ENCODE measurements at regions not wholly inside any gene's neighbourhood (a gene's known extent, or its start where the extent isn't known, plus 50 kb on each side); places are given as distances from the start of the nearest gene placed in this dataset.

GRCh38 chr10:78770167-78771090 lies 298.3 kb upstream of the ZMIZ1 start:
- Mint-ChIP-seq H3K4me3 (no peak overlapping the region), H3K27me3 (no peaks in the 10 kb centered on the region), H3K27ac (no peak overlapping the region), H3K4me1 (no peaks in the 10 kb centered on the region), H3K9me3 (ENCODE audit: low read depth) (no peaks in the 10 kb centered on the region), H3K36me3 (ENCODE audit: low read depth) (no peaks in the 10 kb centered on the region)
- CTCF ChIA-PET: interaction anchor here (0.6 to 1.8 kb wide), 2 partner anchors 12 to 301 kb away, joined by 4 to 5 read pairs; no protein-coding TSS in a partner anchor
- POLR2A ChIA-PET: no interaction called here
- ATAC-seq (no peak), DNase-seq (no peak)
- intact Hi-C loops (cut with DNase I, micrococcal nuclease): no loop called here

- ChIA-PET POLR2A (no interaction called here), CTCF (interaction anchor here (1.8 kb wide), 1 partner anchor 11 kb away, joined by 4 read pairs; no protein-coding TSS in a partner anchor)
- no peaks in the 10 kb centered on the region for H3K4me1 Mint-ChIP-seq
- H3K36me3 Mint-ChIP-seq (ENCODE audit: low read depth): no peaks in the 10 kb centered on the region
- intact Hi-C loops (cut with DNase I, micrococcal nuclease): no loop called here
- no peaks in the 10 kb centered on the region for H3K9me3 Mint-ChIP-seq (ENCODE audit: low read depth)
- DNase-seq: no peak
- no peaks in the 10 kb centered on the region for H3K27me3 Mint-ChIP-seq
- H3K4me3 Mint-ChIP-seq: no peak overlapping the region
- no peak for ATAC-seq
- no peak overlapping the region for H3K27ac Mint-ChIP-seq
Observed at GRCh38 chr10:78771260-78771659, 297.5 kb upstream of the ZMIZ1 start.

GRCh38 chr10:78771808-78772455 lies 296.8 kb upstream of the ZMIZ1 start:
- Mint-ChIP-seq H3K4me1 (no peaks in the 10 kb centered on the region), H3K36me3 (ENCODE audit: low read depth) (no peaks in the 10 kb centered on the region), H3K27ac (no peak overlapping the region), H3K4me3 (no peak overlapping the region), H3K27me3 (no peaks in the 10 kb centered on the region), H3K9me3 (ENCODE audit: low read depth) (no peaks in the 10 kb centered on the region)
- DNase-seq (no peak), ATAC-seq (no peak)
- CTCF ChIA-PET: interaction anchor here (0.6 kb wide), 1 partner anchor 551 kb away, joined by 7 read pairs; no protein-coding TSS in a partner anchor
- intact Hi-C loops (cut with DNase I, micrococcal nuclease): no loop called here
- POLR2A ChIA-PET: no interaction called here

GRCh38 chr10:78772486-78772885 lies 296.3 kb upstream of the ZMIZ1 start:
- intact Hi-C loops (cut with DNase I, micrococcal nuclease): no loop called here
- DNase-seq (no peak), ATAC-seq (no peak)
- Mint-ChIP-seq H3K4me1 (no peaks in the 10 kb centered on the region), H3K27me3 (no peaks in the 10 kb centered on the region), H3K9me3 (ENCODE audit: low read depth) (no peaks in the 10 kb centered on the region), H3K36me3 (ENCODE audit: low read depth) (no peaks in the 10 kb centered on the region), H3K4me3 (no peak overlapping the region), H3K27ac (no peak overlapping the region)
- POLR2A ChIA-PET: no interaction called here
- CTCF ChIA-PET: interaction anchor here (0.6 kb wide), 2 partner anchors 427 to 552 kb away, joined by 3 to 7 read pairs; no protein-coding TSS in a partner anchor

GRCh38 chr10:78772986-78773530 lies 295.7 kb upstream of the ZMIZ1 start:
- intact Hi-C loops (cut with DNase I, micrococcal nuclease): no loop called here
- Mint-ChIP-seq H3K9me3 (ENCODE audit: low read depth) (no peaks in the 10 kb centered on the region), H3K27ac (no peak overlapping the region), H3K4me1 (no peaks in the 10 kb centered on the region), H3K36me3 (ENCODE audit: low read depth) (no peaks in the 10 kb centered on the region), H3K4me3 (no peak overlapping the region), H3K27me3 (no peaks in the 10 kb centered on the region)
- ChIA-PET POLR2A (no interaction called here), CTCF (interaction anchor here (0.6 kb wide), 3 partner anchors 24 to 427 kb away, joined by 3 read pairs; no protein-coding TSS in a partner anchor)
- DNase-seq (no peak), ATAC-seq (no peak)

- H3K4me1 Mint-ChIP-seq: no peaks in the 10 kb centered on the region
- ATAC-seq (no peak), DNase-seq (no peak)
- POLR2A ChIA-PET: no interaction called here
- H3K4me3 Mint-ChIP-seq: no peak overlapping the region
- no peaks in the 10 kb centered on the region for H3K9me3 Mint-ChIP-seq (ENCODE audit: low read depth)
- CTCF ChIA-PET: no interaction called here
- H3K36me3 Mint-ChIP-seq (ENCODE audit: low read depth): no peaks in the 10 kb centered on the region
- no peaks in the 10 kb centered on the region for H3K27me3 Mint-ChIP-seq
- no peak overlapping the region for H3K27ac Mint-ChIP-seq
- intact Hi-C loops (cut with DNase I, micrococcal nuclease): no loop called here
Observed at GRCh38 chr10:78774614-78774998, 294.2 kb upstream of the ZMIZ1 start.

- ChIA-PET POLR2A (no interaction called here), CTCF (no interaction called here)
- Mint-ChIP-seq H3K36me3 (ENCODE audit: low read depth) (no peaks in the 10 kb centered on the region), H3K4me1 (no peaks in the 10 kb centered on the region), H3K27ac (no peak overlapping the region), H3K9me3 (ENCODE audit: low read depth) (no peaks in the 10 kb centered on the region), H3K4me3 (no peak overlapping the region), H3K27me3 (no peaks in the 10 kb centered on the region)
- ATAC-seq (no peak), DNase-seq (no peak)
- intact Hi-C loops (cut with DNase I, micrococcal nuclease): no loop called here
Observed at GRCh38 chr10:78774999-78775711, 293.6 kb upstream of the ZMIZ1 start.

GRCh38 chr10:78775891-78776290 lies 292.9 kb upstream of the ZMIZ1 start:
- H3K36me3 Mint-ChIP-seq (ENCODE audit: low read depth): no peaks in the 10 kb centered on the region
- POLR2A ChIA-PET: no interaction called here
- no peak for ATAC-seq
- no peaks in the 10 kb centered on the region for H3K27me3 Mint-ChIP-seq
- H3K4me1 Mint-ChIP-seq: no peaks in the 10 kb centered on the region
- no peak overlapping the region for H3K4me3 Mint-ChIP-seq
- CTCF ChIA-PET: no interaction called here
- no peaks in the 10 kb centered on the region for H3K9me3 Mint-ChIP-seq (ENCODE audit: low read depth)
- DNase-seq: no peak
- intact Hi-C loops (cut with DNase I, micrococcal nuclease): no loop called here
- no peak overlapping the region for H3K27ac Mint-ChIP-seq

- Mint-ChIP-seq H3K4me3 (no peak overlapping the region), H3K27me3 (no peaks in the 10 kb centered on the region)
Observed at GRCh38 chr10:78776756-78777155, 292.0 kb upstream of the ZMIZ1 start.

GRCh38 chr10:78777466-78777865 lies 291.3 kb upstream of the ZMIZ1 start:
- intact Hi-C loops (cut with DNase I, micrococcal nuclease): no loop called here
- no peak overlapping the region for H3K4me3 Mint-ChIP-seq

More at GRCh38 chr10:78776756-78777155, 292.0 kb upstream of the ZMIZ1 start:
- POLR2A ChIA-PET: no interaction called here
- DNase-seq (no peak), ATAC-seq (no peak)
- CTCF ChIA-PET: no interaction called here
- Mint-ChIP-seq H3K4me1 (no peaks in the 10 kb centered on the region), H3K9me3 (ENCODE audit: low read depth) (no peaks in the 10 kb centered on the region), H3K27ac (no peak overlapping the region), H3K36me3 (ENCODE audit: low read depth) (no peaks in the 10 kb centered on the region)
- intact Hi-C loops (cut with DNase I, micrococcal nuclease): no loop called here

GRCh38 chr10:78777867-78778266 lies 290.9 kb upstream of the ZMIZ1 start:
- no peak for ATAC-seq
- ChIA-PET POLR2A (no interaction called here), CTCF (no interaction called here)
- Mint-ChIP-seq H3K9me3 (ENCODE audit: low read depth) (no peaks in the 10 kb centered on the region), H3K27me3 (no peaks in the 10 kb centered on the region), H3K4me3 (no peak overlapping the region), H3K27ac (no peak overlapping the region), H3K36me3 (ENCODE audit: low read depth) (no peaks in the 10 kb centered on the region), H3K4me1 (no peaks in the 10 kb centered on the region)
- intact Hi-C loops (cut with DNase I, micrococcal nuclease): no loop called here
- no peak for DNase-seq

More at GRCh38 chr10:78777466-78777865, 291.3 kb upstream of the ZMIZ1 start:
- no peaks in the 10 kb centered on the region for H3K4me1 Mint-ChIP-seq
- DNase-seq: no peak
- ChIA-PET CTCF (no interaction called here), POLR2A (no interaction called here)
- no peak for ATAC-seq
- no peaks in the 10 kb centered on the region for H3K27me3 Mint-ChIP-seq
- no peaks in the 10 kb centered on the region for H3K36me3 Mint-ChIP-seq (ENCODE audit: low read depth)
- H3K9me3 Mint-ChIP-seq (ENCODE audit: low read depth): no peaks in the 10 kb centered on the region
- H3K27ac Mint-ChIP-seq: no peak overlapping the region

Data from activated CD4-positive, alpha-beta T cell treated with anti-CD3 and anti-CD28 coated beads for 36 hours (primary cell).